ENCODE measurements at regions not wholly inside any gene's neighbourhood (a gene's known extent, or its start where the extent isn't known, plus 50 kb on each side); places are given as distances from the start of the nearest gene placed in this dataset.

DNA sequence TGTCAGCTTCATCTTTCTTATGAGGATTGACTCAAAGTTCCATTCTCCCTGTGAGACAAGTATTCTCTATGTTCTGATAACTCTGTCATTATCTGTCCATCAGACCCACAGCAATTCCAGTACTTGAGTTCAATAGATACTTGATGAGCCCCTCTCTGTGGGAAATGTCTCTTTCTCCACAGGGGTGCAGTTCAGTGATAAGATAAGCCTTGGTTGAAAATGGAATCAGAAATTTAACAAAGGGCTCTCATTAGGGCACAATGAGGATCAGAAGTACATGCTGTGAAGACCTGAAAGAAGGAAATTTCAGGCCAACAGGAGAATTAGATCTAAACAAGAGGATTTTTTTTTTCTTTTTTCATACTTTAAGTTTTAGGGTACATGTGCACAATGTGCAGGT is 737.3 kb downstream of the MTRR start:
- no peak for ATAC-seq (ENCODE audit: insufficient read depth, low FRiP score)
- TF ChIP-seq, protein P1, sequence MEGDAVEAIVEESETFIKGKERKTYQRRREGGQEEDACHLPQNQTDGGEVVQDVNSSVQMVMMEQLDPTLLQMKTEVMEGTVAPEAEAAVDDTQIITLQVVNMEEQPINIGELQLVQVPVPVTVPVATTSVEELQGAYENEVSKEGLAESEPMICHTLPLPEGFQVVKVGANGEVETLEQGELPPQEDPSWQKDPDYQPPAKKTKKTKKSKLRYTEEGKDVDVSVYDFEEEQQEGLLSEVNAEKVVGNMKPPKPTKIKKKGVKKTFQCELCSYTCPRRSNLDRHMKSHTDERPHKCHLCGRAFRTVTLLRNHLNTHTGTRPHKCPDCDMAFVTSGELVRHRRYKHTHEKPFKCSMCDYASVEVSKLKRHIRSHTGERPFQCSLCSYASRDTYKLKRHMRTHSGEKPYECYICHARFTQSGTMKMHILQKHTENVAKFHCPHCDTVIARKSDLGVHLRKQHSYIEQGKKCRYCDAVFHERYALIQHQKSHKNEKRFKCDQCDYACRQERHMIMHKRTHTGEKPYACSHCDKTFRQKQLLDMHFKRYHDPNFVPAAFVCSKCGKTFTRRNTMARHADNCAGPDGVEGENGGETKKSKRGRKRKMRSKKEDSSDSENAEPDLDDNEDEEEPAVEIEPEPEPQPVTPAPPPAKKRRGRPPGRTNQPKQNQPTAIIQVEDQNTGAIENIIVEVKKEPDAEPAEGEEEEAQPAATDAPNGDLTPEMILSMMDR (IDR thresholded peaks at IDR 0.05; ENCODE audit: control extremely low read depth, extremely low read depth), result no peak
- DNase-seq, result no peak
- H3K9me3 ChIP-seq (ENCODE audit: control insufficient read depth in 4 of 4, insufficient read depth in 3 of 4, low read length in 3 of 4), result peaks cover 0 to 2% (median 0%) of the 10 kb centered on the region in 4 donors
- no peaks in the 10 kb centered on the region for H3K27me3 ChIP-seq (ENCODE audit: control insufficient read depth in 3 of 3, insufficient read depth in 3 of 3, low read length in 2 of 3)
- H3K9ac ChIP-seq (ENCODE audit: insufficient read depth in 1 of 2, low read length in 2 of 2), result no peak overlapping the region
- H3K27ac ChIP-seq (ENCODE audit: low read depth in 1 of 2, low read length in 1 of 2), result no peak overlapping the region
- no peak overlapping the region for H3K4me3 ChIP-seq
- no peaks in the 10 kb centered on the region for H3K4me1 ChIP-seq (ENCODE audit: control insufficient read depth in 5 of 5, insufficient read depth in 5 of 5, low read length in 5 of 5)
- no peaks in the 10 kb centered on the region for H3K36me3 ChIP-seq (ENCODE audit: control insufficient read depth in 4 of 4, insufficient read depth in 4 of 4, low read length in 4 of 4)

DNA sequence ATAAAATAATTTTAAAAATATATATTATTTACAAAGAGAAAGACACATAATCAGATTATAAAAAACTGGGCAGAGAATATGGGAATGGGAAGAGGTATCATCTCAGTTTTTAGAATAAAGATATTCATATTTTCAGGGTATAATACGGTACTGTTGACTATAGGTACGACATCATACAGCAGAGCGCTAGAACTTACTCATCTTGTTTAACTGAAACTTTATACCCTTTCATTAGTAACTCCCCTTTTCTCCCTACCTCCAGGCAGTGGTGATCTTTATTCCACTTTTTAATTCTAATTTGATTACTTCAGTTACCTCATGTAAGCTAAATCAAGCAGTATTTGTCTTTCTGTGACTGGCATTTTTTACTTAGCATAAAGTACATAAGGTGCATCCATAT is 742.1 kb downstream of the MTRR start:
- Histone ChIP-seq H3K27me3 (ENCODE audit: control insufficient read depth in 3 of 3, insufficient read depth in 3 of 3, low read length in 2 of 3) (no peaks in the 10 kb centered on the region), H3K9ac (ENCODE audit: insufficient read depth in 1 of 2, low read length in 2 of 2) (no peak overlapping the region), H3K4me1 (ENCODE audit: control insufficient read depth in 5 of 5, insufficient read depth in 5 of 5, low read length in 5 of 5) (no peaks in the 10 kb centered on the region), H3K36me3 (ENCODE audit: control insufficient read depth in 4 of 4, insufficient read depth in 4 of 4, low read length in 4 of 4) (no peaks in the 10 kb centered on the region), H3K9me3 (ENCODE audit: control insufficient read depth in 4 of 4, insufficient read depth in 3 of 4, low read length in 3 of 4) (peaks cover 0 to 4% (median 0%) of the 10 kb centered on the region in 4 donors), H3K27ac (ENCODE audit: low read depth in 1 of 2, low read length in 1 of 2) (no peak overlapping the region), H3K4me3 (no peak overlapping the region)
- TF ChIP-seq, protein P1 (IDR thresholded peaks at IDR 0.05; ENCODE audit: control extremely low read depth, extremely low read depth), result no peak
- DNase-seq (no peak), ATAC-seq (ENCODE audit: insufficient read depth, low FRiP score) (no peak)
- WGBS, 2 donors, result 94 to 95% methylated on average over 3 of the region's 3 CpGs

DNA sequence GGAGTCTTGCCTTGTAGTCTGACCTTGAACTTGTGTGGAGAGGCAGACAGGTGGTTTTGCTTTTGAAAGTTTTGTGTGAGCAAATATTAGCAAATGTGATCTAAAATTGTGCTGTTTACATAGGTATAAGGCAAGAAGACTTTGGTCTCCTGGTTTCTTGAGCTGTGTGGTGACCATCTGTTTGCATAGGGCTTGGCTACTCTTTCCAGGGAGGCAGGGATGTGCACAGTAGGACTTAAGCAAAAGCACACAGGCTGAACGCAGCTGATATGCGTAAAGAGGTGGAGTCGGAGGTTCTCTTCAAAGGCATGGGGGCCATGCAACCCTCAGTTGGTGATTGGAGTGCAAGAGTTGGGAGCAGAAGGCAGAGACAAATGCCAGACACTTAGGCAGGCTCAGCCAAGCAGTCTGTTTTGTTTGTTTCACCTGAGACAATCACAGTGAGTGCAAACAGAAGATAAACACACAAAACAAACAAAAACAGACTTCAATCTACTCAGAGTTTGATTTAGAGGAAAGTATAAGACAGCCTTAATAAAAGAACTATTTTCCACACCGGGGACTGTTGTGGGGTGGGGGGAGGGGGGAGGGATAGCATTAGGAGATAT is 744.2 kb downstream of the MTRR start:
- ATAC-seq (ENCODE audit: insufficient read depth, low FRiP score), result no peak
- no peak for DNase-seq
- no peaks in the 10 kb centered on the region for H3K27me3 ChIP-seq (ENCODE audit: control insufficient read depth in 3 of 3, insufficient read depth in 3 of 3, low read length in 2 of 3)
- H3K36me3 ChIP-seq (ENCODE audit: control insufficient read depth in 4 of 4, insufficient read depth in 4 of 4, low read length in 4 of 4), result no peaks in the 10 kb centered on the region
- TF ChIP-seq, protein P1 (IDR thresholded peaks at IDR 0.05; ENCODE audit: control extremely low read depth, extremely low read depth), result no peak
- 73 to 74% methylated on average over 4 of the region's 4 CpGs for WGBS, 2 donors
- H3K4me1 ChIP-seq (ENCODE audit: control insufficient read depth in 5 of 5, insufficient read depth in 5 of 5, low read length in 5 of 5), result no peaks in the 10 kb centered on the region
- H3K9ac ChIP-seq (ENCODE audit: insufficient read depth in 1 of 2, low read length in 2 of 2), result no peak overlapping the region
- peaks cover 0 to 4% (median 0%) of the 10 kb centered on the region in 4 donors for H3K9me3 ChIP-seq (ENCODE audit: control insufficient read depth in 4 of 4, insufficient read depth in 3 of 4, low read length in 3 of 4)
- H3K27ac ChIP-seq (ENCODE audit: low read depth in 1 of 2, low read length in 1 of 2), result no peak overlapping the region
- H3K4me3 ChIP-seq, result no peak overlapping the region

Data from lung (tissue), 11 donors.